ENCODE measurements at regions not wholly inside any gene's neighbourhood (a gene's known extent, or its start where the extent isn't known, plus 50 kb on each side); places are given as distances from the start of the nearest gene placed in this dataset.

DNA sequence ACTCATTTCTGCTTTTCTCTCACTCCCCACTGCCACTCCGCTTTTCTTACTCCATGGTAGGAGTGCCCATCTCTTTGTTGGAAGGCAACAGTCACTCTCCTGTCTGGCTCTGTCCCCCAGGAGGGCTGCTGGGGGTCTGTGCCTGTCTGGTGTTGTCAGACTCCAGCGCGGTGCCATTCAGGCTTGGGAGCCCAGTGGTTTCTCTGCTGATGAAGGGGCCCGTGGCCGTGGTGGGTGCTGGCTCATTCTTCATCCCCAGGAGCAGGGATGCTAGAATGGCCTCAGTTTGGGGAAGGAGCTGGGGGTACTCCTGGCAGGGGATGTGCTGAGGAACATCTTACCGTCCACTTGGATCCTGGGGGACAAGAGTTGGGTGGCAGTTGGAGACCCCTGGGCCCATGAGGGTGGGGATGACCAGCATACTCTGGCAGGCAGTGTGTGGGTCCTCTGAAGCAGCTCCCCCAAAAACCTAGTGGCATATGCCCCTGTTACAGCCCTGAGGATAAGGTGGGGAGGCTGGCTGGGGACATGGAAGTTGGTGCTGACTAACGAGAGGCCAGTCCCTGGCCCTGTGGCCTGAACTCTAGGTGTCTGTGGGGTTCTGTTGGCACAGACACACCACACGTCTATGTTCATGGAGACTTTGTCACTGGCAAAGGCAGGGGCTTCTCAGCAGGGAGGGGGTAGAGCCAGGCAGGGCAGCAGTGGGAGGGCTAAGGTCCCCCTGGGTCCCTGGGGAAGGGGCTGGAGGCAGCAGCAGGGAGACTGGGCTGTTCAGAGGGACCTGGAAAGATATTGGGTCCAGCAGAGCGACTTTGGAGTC is 102.8 kb upstream of the RET start:
- DNase-seq, result no peak

DNA sequence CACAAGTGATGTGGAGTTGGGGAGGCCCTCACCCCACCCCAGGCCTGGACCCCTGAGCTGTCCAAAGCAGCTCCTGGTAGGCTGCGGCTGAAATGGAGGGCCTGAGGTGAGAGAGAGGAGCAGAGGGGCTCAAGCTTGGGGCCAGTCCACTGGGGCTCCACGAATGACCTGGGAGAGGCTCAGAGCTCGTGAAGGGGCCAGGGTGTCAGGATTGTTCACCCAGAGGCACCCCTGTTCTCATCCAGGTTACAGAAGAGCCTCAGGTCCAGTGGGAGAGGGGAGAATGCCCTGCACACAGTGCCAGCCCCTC is 102.2 kb upstream of the RET start:
- no peak for DNase-seq

DNA sequence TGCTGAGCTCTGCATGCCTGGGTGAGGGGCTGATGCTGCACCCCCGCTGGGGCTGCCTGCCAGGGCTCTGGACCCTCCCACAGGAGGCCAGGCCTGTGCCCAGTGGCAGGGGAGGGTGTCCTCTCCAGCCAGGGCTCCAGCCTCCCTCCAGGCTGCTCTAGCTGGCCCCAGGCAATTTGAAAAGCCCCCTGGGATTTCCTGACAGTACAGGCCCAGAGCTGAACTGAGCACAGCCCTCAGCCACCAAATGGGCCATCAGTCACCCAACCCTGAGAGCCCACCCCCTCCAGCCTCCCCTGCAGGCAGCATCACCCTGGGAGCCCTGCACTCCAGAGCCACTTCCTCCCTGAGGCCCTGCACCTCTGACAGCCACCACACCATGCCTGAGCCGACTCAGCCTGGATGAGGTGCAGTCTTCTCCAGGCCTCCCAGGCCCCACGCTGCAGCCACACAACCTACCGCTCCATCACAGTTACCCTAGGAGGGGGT is 101.8 kb upstream of the RET start:
- DNase-seq, result no peak

DNA sequence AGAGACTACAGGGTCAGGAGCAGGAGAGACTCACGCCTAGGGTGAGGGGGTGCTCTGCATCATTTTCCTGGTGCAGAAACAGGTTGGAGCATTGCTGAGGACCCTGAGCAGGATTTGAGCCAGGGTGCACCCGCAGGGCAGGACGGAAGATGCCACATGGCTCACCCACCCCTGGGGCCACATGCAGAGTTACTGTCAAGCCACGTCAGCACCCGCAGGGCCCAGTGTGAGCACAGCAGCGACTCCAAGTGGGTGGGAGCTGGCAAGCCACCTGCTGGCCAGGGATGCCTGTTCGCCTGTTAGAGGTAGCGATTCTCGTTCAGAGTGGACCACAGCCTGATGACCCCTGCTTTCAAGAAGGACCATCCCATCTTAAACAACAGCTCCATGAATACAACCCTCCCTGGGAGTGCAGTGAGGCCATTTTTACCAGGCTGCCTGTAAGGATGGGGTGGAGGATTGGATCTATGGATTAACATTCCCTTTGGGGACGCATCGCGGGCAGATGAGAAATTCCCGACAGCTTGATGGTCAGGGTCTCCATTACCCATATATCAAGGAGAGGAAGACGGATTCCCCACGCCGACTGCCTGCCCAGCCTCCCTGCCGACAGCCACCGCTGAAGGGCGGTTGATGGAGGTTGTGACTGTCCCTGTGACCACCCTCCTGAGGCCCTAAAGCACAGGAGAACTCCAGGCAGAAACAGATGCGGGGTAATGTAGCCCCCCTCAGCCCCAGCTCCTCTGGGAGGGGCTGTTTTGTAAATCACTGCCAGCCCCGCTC is 101.1 kb upstream of the RET start:
- no peak for DNase-seq

DNA sequence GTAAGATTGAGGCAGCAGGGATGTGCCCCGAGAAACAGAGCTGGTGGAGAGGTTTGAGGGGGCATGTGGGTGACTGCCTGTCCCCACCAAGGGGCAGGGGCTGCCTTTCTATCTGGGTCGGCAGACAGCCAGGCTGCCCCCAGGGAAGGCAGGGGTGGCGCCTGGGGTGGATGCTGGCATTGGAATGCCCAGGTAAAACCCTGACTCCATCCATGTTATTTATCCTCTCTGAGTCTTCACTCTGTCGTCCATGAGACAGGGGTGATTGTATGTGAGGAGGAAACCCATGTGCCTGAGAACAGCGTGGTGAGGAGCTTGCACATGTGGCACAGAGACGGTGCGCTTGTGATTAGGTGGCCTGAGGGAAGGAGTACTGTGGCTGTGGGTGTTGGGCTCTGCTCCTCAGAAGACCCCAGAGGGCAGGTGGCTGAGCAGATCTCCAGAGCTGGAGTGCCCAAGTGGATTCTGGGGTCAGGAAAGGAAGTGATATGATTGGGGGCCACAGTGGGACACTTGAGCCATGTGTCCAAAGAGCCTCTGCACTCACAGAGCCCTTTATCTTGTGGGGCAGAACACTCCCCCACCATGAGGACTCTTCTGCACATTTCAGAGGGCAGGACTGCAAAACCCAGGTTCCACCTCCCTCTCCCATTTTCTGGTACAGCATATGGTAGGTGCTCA is 100.4 kb upstream of the RET start:
- no peak for DNase-seq

DNA sequence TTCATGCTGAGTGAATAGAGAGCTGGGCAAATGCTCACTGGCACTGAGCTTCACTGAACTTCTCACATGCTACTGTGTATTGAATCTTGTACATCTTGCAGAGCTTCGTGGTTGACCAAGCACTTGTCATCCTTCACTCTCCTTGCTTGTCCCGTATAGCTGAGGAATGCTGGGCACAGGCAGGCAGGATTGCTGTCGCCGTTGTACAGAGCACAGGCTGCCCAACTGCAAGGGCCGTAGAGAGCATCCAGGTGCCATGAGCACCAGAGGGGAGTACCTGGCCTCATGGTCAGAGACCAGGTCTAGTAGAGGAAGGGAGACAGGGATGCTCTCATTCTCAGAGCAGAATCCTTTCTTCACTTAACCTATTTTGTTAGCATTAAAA is 99.8 kb upstream of the RET start:
- DNase-seq, result no peak

DNA sequence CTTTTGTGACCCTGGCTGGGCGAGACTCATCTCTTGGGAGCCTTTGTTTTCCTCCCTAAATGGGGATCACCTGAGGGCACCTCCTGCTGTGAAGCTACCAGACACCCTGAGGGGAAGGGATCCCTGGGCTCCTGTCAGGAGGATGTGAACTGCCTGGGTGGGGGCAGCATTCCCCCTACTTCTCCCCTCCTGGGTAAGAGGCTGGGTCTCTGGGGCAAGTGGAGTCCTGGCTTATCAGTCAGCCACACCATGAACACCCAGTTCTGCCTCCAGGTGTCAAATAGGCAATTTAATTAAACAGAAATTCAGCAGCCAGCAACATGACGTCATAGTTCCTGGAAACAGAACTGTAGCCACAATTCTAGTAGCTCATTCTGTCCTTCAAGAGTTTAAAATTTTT is 97.7 kb upstream of the RET start:
- no peak for DNase-seq

DNA sequence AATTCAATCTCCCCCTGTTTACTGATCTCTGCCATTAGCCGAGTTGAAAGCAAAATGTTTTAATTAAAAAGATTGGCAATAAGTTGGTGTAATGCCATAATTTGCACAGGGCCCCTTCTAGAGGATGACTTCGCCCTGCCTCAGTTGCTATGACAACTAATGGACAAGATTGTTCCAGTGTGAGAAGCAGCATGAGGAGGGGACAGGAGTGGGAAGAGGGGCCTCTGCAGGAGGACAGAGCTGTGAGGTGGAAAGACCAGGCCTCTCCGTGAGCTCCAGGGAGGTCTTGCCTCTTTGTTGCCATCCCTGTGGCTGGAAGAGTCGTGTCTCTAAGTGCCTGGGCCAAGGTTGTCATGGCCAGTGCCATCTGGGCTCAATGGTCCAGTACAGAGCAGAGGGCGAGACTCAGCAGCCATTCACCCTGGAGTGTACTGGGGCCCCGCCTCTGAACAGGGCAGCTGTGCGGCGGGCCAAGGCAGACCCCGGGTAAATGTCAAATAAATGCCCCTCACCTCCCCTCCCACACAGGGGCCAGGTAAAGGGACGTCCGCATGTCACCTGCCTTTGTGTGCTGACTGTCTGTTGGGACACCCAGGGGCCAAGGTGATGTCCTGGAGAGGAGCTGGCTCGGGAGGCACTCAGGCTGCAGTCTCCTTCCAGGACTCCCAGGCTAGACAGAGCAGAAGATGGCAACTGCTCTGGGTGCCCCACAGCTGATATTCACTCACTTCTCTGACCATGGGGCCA is 97.0 kb upstream of the RET start:
- peak; percentile 38 for DNase-seq

DNA sequence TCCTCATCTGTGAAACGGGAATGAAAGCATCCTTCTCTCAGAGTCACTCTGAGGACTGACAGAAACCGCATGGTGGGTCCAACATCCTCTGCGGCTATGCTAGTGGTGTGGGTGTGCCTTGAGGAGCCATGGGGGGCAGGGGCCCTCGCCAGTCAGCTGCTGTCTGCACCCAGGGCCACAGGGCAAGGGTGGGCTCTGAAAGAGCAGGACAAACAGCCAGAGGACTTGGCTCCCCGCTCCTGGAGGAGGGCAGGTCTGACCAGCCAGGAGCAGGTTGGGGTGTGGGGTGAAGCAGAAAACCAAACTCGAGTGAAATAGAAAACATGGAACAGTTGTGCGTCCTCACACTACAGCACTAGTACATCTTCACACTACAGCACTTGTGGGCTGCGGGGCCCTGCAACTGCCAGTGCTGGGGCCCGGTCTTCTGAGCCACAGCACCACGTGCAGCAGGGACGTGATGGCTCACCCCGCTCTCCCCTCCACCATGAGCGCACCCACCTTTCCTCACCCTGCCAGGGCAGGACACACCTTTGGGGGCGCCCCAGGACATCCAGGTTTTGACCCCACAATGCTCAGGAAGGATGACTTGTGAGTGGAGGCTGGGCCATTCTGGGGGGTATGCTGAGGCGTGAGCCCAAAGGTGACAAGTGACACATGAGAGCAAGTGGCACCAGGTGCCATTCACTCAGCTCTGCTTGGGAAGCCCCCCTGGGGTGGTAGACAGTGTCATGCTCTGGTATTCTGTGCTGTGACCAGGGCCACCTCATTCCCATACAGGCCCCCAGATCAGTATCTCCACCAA is 96.1 kb upstream of the RET start:
- no peak for DNase-seq

DNA sequence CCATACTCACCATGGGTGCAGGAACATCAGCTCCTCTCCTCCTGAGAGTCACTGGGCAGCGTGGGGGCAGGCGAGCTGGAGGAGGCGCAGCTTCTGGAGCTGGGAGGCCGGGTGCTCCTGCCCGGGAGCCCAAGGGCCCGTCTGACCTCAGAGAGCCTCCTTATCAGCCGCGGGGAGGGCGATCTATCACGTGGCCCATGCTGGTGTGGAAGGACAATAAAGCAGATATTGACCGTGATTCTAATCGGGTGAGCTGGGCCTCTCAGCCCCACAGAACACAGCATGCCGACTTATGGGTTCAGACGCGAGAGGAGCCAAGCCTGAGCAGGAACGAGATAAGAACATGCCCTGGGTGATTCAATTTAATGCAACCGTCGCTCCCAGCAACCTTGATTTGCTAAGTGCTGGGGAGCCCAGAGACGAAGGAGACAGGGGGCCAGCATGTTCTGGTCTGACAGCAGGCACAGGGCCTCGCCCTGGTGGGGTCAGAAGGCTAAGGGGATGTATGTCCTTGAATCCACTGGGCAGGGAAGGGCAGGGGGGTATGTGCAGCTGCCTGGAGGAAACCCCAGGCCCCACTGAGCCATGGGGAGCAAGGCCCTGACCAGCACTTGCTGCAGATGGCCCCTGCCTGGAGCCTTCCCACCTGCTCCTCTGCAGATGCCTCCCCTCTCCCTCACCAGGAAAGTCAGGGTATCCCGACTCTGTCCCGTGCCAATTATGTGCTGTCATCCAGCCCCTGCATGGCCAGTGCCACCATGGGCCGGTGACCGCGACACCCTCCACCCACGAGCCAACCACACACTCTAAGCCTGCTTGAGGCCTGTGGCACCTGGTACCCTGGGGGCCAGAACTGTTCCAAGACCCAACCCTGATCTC is 95.3 kb upstream of the RET start:
- no peak for DNase-seq

DNA sequence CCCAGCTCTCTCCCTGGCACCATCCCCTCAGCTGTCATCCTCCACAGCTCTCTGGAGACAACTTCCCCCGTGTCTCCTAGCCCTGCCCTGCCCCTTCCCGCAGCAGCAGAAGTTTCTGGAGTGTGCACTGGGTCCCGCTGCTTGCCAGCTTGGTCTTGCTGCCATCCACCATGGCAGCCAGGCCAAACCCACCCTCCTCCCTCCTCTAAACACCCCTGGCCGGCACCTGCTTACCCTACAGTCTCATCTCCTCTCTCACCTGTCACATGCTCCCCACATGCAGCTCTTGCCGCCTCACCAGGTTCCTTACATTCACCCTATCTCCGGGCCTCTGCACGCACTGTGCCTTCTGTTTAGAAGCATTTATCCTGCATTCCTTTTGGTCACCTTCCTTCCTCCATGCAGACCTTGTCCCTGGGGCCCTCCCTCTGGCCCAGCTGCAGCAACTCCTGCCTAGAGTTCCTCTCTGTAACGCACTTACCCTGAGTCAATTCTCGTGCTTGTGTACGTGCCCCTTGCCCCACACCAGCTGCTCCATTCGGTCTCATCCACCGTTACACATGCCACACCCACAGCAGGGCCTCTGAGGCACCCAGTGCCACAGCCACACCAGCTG is 93.9 kb upstream of the RET start:
- no peak for DNase-seq

DNA sequence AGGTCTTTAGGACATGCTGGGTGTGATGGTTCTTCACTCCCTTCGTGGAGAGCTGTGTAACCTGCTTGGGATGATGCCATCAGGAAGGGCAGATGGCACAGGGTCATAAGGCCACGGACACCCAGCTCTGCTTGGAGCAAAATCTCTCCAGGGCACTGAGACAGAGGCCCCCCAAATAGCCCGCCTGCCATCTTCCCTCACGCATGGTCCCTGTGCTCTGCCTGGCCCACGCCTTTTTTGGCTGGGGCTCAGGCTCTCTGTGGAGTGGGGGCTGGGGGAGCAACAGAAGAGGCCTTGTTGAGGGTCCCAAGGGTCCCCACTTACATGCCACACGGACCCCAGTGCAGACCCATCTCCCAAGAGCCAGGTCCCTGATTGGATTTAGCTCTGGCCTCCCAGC is 93.3 kb upstream of the RET start:
- DNase-seq, result no peak

DNA sequence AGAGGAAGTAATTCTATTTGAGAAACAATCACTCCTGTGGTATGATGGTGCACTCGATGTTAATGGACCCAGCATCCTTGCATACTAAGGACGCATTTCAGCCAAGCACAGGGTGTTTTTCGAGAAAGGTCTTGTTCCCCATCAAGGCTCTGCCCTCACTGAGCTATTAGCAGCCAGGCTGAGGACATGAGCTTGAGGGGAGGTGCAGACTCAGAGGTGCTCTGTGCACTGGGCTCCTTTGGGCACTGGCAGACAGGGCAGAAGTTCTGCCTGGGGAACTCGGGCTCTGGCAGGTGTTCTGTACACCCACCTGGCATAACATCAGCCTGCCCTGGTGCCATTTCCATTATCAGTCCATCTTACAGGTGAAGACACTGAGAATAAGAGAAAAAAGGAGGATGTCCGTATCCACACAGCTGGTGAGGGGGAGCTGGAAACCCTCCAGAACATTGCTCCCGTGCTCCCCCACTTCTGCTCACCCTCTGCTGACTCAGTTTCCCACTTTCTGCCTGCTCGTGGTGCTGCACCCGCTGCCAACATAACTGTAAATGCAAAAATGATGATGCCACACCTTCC is 92.7 kb upstream of the RET start:
- DNase-seq, result no peak

DNA sequence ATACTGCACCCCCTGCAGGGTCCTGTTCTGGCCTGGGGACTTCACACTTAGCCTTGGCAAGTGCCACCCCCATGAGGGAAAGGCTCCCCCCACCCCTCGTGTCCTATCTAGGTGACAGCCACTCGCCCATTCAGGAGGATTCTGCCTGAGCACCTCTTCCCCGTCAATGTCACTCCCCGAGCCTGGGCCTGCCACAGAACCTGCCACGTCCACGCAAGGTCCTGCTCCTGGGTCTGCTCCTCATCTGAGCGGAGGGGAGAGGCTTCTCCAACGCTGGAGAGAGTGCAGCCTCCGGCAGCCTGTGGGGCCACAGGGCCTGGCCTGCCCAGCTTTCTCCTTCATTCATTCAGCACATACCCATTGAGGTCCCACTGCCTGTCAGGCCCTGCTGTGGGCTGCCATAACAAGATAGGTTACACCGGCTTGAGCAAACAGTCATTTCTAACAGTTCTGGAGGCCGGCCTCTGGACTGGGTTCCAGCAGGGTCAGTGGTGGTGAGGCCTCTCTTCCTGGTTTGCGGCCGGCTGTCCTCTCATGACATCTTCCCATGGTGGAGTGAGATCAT is 92.0 kb upstream of the RET start:
- DNase-seq, result no peak

DNA sequence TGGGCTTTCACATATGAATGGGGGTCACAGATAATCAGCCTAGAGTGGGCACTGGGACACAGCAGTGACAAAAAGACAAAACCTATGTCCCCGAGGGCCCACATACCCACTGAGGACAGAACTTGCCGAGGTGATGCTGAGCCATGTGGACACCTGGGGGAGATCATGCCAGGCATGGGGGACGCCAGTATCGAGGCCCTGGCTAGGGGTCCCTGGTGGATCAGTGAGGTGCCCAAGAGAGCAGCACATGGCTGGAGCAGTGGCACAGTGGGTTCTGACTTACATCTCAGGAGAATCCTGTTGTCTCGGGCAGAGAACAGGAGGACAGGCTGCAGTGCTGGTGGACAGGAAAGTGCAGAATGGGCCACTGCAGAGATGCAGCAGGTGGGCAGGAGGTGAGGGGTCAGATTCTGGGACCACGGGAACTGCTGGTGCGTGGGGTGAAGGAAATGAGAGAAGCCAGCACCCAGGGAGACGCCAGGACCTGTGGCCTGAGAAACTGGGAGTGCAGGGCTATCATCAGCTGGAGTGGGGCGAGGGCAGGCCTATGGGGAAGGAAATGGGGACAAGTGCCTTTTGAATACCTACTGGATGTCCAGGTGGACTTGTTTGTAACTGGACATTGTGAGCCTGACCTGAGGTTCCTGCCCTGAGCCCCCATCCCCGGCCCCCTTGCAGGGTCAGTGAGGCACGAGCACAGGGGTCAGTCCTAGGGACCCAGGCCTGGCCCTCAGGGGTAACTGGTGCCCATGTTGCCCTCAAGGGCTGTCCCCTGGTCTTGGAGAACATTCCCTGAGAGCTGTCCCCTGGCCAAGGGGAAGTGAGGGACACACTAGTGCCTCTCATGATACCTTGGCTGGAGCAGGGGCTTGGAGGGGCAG is 91.2 kb upstream of the RET start:
- no peak for DNase-seq

DNA sequence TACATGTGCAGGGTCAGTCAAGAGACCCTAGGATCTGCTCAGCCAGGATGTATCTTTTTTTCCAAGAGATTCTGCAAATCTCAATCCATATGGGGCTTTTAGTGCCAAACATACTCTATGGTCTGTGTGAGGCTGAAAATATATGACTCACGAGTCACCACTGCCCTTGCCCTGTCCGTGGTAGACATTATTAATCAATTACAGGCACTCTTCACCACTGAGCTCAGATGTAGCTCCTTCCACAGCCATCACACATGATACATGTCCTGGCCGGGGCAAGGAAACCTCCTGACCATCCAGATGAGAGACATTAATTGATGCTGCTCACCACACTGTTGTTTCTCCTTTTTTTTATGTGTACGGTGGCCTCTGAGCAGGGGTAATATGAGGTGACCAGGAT is 90.2 kb upstream of the RET start:
- no peak for DNase-seq

DNA sequence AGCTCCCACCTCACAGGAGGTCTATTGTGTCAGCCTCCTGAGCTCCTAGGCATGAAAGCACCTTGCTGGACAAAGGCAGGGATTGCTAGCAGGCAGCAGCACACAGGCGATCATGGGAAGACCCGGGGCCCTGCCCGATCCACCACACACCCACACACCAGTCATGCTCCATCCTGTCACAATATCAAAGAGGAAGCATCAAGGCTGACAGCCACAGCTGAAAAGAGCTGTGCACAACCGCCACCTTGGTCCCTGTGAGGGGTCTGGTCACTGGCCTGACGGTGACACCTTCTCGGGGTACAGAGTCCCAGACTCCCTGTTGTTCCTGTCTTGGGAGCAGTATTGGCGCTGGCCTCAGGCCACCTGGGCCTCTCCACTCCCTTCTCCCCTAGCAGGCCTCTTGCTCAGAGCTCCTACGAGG is 89.7 kb upstream of the RET start:
- no peak for DNase-seq

DNA sequence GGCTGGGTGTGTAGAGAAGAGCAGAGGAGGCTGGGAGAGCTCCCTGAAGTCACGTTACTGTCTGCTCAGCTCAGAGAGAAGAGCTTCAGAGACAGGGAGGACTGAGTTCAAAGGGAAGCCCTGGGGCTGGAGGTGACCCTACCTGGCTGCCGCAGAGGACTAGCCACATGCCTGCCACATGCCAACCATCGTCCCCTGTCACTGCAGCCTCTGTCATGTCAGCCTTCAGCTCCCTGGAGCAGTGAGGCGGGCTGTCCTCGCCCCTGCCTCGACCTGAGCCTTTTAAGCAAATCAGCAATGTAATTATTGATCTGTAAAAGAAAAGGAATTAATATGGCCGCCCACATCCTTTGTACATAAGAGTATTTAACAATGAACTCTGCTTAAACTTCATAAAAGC is 89.3 kb upstream of the RET start:
- DNase-seq, result no peak

DNA sequence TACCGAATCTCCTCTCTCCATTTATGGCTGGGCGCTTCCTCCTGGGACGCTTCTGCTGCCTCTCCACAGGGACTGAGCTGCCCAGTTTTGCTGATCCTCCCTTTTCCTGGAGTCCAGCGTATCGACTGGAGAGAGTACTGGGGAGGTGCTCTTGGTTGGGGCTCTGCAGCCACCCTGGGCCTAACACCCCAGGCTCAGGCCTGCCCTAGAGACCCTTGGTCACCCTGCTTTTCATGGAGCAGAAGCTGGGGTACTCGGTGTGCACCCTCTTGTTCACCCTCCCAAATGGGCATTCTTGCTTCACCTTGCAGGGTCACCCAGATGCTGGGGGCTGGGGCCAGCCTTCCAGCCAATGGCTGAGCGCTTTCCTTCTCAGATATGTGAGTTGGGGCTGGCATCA is 88.8 kb upstream of the RET start:
- DNase-seq, result no peak

All from NCI-H1092 treated with DMSO at 0.1 percent for 48 hours (cell line).